Gastroesophageal sphincter (tissue), 3 donors: ENCODE measurements at regions not wholly inside any gene's neighbourhood (a gene's known extent, or its start where the extent isn't known, plus 50 kb on each side); places are given as distances from the start of the nearest gene placed in this dataset.

Source experiments
- EP300 ChIP-seq: sonication (generic); formaldehyde crosslinking; IDR thresholded peaks from one replicate; pipeline ENCODE4 v1.6.1; 2017; ENCODE audit warnings: antibody characterized with exemption, mild to moderate bottlenecking
- POLR2A ChIP-seq, 2 donors: fragments of 450-650 bp; IDR thresholded peaks; one replicate each; pipeline ENCODE4 v1.6.1; 2017; ENCODE audit warnings: antibody characterized with exemption in 2 of 2, mild to moderate bottlenecking in 2 of 2, moderate library complexity in 1 of 2
- POLR2AphosphoS5 ChIP-seq: sonication (generic); formaldehyde crosslinking; IDR thresholded peaks from one replicate; pipeline ENCODE4 v1.6.1; 2017; ENCODE audit warnings: antibody characterized with exemption
- TF ChIP-seq, protein P1 (sequence below), 4 experiments: fragments of 200-600 bp in 2 of 4; fragments of 450-650 bp in 2 of 4; sonication (generic) in 1 of 4; IDR thresholded peaks; one replicate each; pipeline ENCODE4 v1.5.1; 2017 to 2019; ENCODE audit warnings: antibody characterized with exemption in 4 of 4, mild to moderate bottlenecking in 2 of 4, moderate library complexity in 2 of 4

DNA sequence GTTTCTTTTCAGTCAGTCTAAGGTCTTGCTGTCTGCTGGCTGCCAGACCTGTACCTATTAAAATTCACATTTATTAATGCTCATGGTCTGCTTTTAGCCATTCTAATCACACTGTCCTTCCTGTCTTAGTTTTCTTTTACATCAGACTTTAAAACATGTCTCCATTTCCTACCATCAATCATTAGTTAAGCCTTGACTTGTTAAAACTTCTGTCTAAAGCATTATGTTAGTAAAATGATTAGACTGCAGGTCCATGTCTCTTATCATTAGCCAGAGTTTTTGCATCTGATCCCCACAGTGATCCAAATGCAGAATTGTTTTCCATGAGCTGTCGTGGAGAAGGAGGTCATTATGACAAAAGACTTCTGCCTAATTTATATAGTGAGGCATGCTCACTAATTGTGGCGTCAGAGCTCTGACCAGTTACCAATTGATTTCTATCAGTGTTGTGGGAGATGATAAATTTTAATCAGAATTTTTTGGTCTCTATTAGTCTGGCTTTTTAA, 226.5 kb downstream of the DKK1 start:
- TF ChIP-seq POLR2AphosphoS5 (no peak), POLR2A (IDR thresholded peaks at IDR 0.05) (no peak), EP300 (no peak)
- TF ChIP-seq, protein P1, sequence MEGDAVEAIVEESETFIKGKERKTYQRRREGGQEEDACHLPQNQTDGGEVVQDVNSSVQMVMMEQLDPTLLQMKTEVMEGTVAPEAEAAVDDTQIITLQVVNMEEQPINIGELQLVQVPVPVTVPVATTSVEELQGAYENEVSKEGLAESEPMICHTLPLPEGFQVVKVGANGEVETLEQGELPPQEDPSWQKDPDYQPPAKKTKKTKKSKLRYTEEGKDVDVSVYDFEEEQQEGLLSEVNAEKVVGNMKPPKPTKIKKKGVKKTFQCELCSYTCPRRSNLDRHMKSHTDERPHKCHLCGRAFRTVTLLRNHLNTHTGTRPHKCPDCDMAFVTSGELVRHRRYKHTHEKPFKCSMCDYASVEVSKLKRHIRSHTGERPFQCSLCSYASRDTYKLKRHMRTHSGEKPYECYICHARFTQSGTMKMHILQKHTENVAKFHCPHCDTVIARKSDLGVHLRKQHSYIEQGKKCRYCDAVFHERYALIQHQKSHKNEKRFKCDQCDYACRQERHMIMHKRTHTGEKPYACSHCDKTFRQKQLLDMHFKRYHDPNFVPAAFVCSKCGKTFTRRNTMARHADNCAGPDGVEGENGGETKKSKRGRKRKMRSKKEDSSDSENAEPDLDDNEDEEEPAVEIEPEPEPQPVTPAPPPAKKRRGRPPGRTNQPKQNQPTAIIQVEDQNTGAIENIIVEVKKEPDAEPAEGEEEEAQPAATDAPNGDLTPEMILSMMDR (IDR thresholded peaks at IDR 0.05) = no peak
